Ramos (cell line): ENCODE measurements at regions not wholly inside any gene's neighbourhood (a gene's known extent, or its start where the extent isn't known, plus 50 kb on each side); places are given as distances from the start of the nearest gene placed in this dataset.
"Not testable (repeated sequence)": the region's sequence is repeated elsewhere in the genome, so short reads cannot be mapped to it uniquely, and the experiment has no call there.

ENCODE experiments used
- in situ Hi-C: fragments of 300-500 bp; cut with MboI; formaldehyde crosslinking; loops from one replicate; pipeline ENCODE4 v1.14.3; 2022; ENCODE audit warnings: low sequenced_read_pairs; ENCODE audit not compliant: unreplicated experiment

DNA sequence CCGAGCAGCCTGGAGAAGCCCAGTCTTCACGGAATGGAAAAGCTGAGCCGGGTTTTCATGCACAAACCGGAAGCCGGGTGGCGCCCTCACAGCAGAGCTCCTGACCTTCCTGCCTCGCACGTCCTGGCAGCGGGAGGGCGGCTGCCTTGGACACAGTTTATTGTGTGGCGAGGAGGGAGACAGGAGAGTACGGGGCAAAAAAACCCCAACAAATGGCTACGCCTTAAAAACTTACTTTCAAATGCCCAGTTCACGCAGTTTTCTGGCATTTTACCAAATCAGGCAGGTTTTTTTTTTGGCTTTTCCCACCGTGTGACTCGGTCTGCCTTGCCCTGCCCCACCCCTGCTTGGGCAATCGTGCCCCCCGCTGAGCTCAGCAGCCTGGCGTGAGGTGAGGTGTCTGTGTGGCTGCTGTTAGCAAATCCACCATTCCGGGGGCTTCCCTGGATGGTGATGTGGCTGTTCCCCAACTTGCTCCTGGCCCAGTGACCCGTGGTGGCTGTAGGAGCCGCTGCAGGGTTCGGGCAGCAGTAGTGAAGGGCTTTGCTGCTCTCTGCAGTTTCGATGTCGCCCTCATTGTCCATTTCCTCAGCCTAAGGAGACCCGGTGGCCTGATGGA, 187.1 kb upstream of the SULF2 start:
- in situ Hi-C loops: not testable (repeated sequence)

DNA sequence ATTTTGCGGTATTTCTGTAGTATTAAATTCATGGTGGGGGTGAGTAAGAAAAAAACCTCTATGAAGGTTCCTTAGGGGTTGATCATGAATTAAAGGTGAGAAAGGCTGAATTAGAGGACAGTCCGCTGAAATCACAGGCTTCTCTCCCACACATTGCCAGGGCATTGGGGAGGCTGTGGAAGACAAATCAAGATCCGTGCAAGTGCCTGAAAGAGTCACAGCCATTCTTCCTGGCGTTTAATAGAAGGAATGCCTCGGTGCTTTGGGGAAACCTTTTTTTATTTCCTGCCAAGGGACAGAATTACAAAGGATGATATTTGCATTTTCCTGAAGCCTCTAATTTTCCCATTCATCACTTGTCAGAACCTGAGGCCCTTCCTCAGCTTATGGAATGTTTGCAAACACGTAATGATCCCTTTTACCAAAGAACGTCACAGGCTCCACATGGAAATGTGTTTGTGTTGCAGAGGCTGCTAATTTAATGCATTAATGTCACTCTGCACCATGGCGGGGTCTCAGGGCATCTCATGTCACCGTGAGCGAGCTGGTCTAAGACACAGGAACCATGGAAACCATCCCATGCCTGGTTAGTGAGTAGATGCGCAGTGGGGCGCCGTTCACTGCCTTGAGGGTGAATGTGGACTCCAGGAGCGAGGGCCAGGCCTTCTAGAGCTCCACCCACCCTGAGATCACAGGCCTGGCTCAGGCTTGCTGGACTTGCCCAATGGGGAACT, 185.9 kb upstream of the SULF2 start:
- in situ Hi-C loops: no loop called here

DNA sequence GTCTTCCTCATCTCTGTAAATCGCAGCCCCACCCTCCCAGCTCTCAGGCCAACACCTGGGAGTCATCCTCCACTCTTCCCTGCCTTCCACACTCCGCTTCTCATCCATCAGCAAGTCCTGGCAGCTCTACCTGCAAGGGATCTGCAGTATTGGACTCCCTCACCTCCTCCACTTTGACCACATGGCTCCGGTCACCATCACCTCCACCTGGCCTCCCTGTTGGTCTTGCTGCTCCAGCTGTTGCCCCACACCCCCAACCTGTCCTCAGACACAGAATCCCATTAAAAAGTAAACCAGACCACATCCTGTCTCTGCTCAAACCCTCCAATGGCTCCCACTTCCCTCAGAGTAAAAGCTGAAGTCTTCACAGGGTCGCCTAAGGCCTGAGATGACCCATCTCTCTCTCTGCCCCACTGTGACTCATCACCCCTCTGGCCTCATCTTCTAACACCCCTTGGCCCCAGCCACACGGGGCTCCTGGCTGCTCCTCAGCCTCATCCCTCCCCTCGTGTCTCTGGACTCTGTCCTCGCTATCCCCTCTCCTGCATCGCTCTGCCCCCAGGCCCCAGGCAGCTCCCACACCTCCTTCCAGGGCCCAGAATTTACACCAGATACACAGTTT, 185.1 kb upstream of the SULF2 start:
- in situ Hi-C loops: no loop called here

DNA sequence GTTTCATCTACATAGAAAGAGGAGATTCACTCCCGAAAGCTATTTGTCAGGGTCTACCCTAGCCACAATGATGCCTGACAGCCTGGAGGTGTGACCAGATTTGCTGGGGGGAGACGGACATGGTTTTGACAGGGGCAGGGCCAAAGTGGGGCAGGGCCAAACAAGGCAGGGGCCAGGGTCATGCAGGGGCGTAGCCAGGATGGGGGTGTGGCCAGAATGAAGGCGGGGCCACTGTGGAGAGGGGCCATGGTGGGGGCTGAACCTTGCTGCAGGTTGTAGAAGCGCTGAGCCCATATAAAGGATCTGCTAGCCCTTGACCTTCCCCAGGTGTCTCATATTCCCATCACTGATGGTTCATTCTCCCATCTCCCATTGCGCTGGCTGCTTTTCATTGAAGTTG, 184.1 kb upstream of the SULF2 start:
- in situ Hi-C loops: no loop called here

GRCh38 chr20:47968541-47969310, 183.4 kb upstream of the SULF2 start:
- in situ Hi-C loops: no loop called here

DNA sequence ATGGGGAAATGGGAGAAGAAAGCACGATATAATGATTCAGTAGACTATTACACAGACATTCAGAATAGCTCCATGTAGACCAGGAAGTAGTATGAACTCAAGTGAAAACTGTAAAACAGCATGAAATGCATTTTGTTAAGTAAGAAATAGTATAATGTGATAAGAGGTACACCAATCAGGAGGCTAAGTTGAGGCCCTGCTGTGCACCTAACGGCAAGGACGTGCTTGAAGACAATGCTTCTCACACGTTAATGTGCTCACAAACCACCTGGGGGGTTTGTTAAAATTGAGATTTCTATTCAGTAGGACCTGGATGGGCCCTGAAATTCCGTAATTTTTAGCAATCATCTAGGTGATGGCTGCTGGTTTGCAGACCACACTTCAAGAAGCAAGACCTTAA, 178.9 kb upstream of the SULF2 start:
- in situ Hi-C loops: no loop called here

GRCh38 chr20:47963022-47963421, 177.7 kb upstream of the SULF2 start:
- in situ Hi-C loops: no loop called here

DNA sequence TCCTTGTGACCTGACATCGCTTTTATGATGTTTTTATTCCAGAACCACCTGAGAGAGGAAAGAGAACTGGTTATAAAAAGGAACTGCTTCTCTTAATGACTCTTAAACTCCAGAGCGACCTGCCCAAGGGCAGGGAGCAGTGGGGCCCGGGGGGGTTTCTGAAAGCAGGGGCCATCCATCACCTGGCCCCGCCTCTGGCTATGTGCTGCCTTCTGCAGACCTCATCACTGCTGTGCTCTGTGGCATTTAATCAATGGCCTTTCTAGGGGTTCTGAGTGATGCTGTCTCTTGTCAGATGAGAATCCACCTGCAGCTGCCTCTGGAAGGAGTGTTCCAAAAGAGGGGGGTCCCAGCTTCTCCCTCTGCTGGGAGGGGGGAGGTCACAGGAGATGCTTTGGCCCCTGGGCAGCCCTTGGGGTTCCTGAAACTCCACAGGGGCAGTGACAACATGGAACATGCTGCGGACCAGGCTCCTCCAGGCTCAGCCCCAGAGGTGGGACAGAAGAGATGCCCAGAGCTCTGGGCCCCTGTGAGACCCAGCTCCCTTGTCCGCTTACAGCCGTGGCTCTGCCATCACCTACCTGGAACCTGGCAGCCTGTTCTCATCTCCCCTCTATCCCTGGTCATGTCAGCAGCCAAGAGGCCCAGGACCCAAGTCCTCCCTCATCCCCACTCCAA, 177.1 kb upstream of the SULF2 start:
- in situ Hi-C loops: no loop called here

DNA sequence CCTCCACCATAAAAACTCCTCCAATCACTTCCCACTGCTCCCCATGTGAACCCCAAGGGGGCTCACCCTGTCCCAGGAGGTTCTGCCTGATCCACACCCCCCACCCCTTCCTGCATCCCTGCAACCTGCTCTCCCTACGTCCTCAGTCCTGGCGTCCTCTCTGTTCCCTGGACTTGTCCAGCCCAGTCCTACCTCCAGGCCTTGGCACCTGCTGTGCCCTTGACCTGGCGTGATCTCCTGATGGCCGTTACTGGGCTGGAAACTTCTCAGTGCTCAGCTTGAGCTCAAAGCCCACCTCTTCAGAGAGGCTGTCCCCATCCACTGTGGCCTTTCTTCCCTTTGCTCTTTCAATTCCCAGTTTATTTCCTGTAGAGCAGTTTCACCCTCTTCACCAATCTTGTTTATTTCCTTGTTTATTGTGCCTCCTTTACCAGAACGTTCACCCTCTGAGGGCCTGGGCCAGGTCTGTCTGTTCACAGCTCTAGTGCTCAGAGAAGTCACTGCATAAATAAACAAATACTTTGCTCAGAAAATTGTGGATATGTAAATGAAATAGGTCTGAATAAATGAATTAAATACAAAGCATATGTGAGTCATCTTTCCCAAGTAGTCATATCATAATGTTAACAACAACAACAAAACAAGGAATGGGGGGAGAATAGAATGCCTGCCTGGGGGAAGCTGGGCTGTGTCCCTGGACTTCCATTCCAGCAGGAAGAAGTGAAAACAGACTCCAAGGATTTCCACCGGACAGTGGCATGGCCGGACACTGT, 175.7 kb upstream of the SULF2 start:
- in situ Hi-C loops: no loop called here

GRCh38 chr20:47960277-47960676, 175.0 kb upstream of the SULF2 start:
- in situ Hi-C loops: no loop called here

- in situ Hi-C loops: not testable (repeated sequence)
Observed at GRCh38 chr20:47957989-47958801, 172.9 kb upstream of the SULF2 start.

GRCh38 chr20:47957135-47957534, 171.9 kb upstream of the SULF2 start:
- in situ Hi-C loops: no loop called here

GRCh38 chr20:47956268-47956995, 171.2 kb upstream of the SULF2 start:
- in situ Hi-C loops: no loop called here

GRCh38 chr20:47953471-47953870, 168.2 kb upstream of the SULF2 start:
- in situ Hi-C loops: no loop called here

- in situ Hi-C loops: no loop called here
Observed at GRCh38 chr20:47952023-47952564, 166.8 kb upstream of the SULF2 start.

DNA sequence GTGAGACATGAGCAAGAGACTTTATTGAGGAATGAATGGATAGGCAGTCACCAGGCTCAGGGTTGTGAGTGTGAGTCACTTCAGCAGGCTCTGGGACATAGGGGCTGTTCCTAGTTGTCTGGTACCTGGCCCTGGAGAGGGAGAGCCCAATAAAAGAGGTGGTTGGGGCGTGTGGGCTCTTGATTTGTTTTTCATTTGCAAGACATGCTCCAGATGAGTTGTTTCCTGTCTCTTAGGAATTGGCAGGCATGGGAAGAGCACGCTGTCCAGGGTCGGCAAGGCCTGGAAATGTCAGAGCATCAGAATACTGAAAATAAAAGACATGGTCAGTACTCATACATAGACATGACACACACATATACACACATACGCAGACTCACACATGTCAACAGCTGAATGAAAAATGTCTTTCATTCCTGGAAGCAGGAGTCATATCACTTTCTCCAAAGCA, 166.3 kb upstream of the SULF2 start:
- in situ Hi-C loops: no loop called here

DNA sequence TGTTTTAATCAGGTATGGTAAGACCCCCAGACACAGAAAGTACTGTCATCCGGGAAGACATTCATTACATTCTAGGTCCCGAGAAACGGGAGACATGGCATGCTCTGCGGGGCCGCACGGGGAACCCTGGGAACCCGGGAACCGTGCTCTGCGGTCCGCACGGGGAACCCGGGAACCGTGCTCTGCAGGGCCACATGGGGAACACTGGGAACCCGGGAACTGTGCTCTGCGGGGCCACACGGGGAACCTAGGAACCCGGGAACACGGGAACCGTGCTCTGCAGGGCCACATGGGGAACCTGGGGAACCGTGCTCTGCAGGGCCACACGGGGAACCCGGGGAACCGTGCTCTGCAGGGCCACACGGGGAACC, 165.6 kb upstream of the SULF2 start:
- in situ Hi-C loops: no loop called here
